ENCODE measurements at regions not wholly inside any gene's neighbourhood (a gene's known extent, or its start where the extent isn't known, plus 50 kb on each side); places are given as distances from the start of the nearest gene placed in this dataset.
"Not testable (repeated sequence)": the region's sequence is repeated elsewhere in the genome, so short reads cannot be mapped to it uniquely, and the experiment has no call there.

DNA sequence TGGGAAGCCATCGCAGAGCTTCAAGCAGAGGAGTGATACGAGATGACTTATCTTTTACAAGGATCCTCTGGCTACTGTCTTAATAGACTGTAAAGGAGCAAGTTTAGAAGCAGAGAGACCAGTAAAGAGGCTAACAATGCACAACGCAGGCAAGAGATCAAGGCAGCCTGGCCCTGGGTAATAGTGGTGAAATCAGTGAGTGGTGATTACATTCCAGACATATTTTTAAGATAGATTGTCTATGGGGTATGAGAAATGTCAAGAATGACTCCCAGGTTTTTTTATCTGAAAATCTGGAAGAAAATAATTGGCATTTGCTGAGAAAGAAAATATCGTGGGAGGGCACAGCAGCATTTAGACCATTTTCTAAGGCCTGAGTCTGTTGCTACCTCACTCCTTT is 213.6 kb upstream of the HTR1E start:
- TF ChIP-seq, protein P1, sequence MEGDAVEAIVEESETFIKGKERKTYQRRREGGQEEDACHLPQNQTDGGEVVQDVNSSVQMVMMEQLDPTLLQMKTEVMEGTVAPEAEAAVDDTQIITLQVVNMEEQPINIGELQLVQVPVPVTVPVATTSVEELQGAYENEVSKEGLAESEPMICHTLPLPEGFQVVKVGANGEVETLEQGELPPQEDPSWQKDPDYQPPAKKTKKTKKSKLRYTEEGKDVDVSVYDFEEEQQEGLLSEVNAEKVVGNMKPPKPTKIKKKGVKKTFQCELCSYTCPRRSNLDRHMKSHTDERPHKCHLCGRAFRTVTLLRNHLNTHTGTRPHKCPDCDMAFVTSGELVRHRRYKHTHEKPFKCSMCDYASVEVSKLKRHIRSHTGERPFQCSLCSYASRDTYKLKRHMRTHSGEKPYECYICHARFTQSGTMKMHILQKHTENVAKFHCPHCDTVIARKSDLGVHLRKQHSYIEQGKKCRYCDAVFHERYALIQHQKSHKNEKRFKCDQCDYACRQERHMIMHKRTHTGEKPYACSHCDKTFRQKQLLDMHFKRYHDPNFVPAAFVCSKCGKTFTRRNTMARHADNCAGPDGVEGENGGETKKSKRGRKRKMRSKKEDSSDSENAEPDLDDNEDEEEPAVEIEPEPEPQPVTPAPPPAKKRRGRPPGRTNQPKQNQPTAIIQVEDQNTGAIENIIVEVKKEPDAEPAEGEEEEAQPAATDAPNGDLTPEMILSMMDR (IDR thresholded peaks at IDR 0.05; ENCODE audit: control insufficient read depth, insufficient read depth, low read depth, low read length, missing control alignments) = no peak
- H3K4me3 ChIP-seq (ENCODE audit: control insufficient read depth, low read depth, low read length) = no peak overlapping the region
- no peak for DNase-seq (ENCODE audit: low read depth)

DNA sequence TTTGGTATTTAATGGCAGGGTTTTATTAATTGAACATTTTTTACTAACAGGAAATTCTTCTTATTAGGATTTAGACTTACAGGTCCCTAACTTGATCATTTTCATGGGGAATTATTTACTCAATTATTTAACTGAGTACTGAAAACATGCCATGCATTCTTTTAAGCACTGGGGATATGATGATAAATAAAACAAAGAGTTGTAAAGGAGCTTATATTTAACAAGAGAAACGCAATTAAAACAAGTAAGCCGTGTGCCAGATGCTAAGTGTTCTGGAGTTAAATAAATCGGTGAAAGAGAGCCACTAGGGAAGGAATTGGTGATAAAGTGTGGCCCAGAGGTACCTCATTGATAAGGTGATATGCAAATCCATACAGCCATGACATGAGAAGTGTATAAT is 214.2 kb upstream of the HTR1E start:
- H3K4me3 ChIP-seq (ENCODE audit: control insufficient read depth, low read depth, low read length) = no peak overlapping the region
- no peak for DNase-seq (ENCODE audit: low read depth)
- TF ChIP-seq, protein P1 (IDR thresholded peaks at IDR 0.05; ENCODE audit: control insufficient read depth, insufficient read depth, low read depth, low read length, missing control alignments) = no peak

DNA sequence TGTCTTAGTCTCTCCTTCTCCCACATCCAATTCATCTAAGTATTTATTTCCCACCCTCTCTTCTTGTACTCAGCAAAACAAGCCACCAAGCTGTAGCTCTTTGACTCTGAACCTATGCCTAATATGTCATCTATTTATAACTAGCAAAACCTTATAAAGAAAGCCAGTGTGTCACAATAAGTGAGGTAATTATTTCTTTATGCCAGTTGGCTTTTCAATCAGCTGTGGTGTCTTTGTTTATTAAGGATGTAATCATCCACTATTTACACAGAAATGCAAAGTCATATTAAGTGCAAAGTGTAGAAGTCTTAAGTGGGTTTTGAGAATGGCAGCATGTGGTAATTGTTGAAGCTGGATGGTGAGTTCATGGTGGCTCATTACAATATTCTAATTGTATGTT is 215.2 kb upstream of the HTR1E start:
- TF ChIP-seq, protein P1 (IDR thresholded peaks at IDR 0.05; ENCODE audit: control insufficient read depth, insufficient read depth, low read depth, low read length, missing control alignments) = no peak
- no peak for DNase-seq (ENCODE audit: low read depth)
- no peak overlapping the region for H3K4me3 ChIP-seq (ENCODE audit: control insufficient read depth, low read depth, low read length)

DNA sequence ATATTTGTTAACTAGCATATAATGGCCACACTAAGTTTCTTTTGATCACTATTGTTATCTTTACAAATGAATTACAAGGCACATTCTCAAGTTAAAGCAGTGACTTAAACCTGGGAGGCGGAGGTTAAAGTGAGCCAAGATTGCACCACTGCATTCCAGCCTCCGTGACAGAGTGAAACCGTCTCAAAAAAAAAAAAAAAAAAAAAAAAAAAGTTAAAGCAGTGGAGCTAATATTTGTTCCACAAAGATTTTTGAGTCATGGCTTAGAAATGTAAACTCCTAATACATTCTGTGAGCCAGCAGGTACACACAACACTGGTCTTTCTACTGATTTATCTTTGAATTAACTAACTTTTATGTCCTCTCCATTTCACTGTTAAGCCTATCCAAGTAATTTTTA is 221.7 kb upstream of the HTR1E start:
- DNase-seq (ENCODE audit: low read depth) = no peak
- H3K4me3 ChIP-seq (ENCODE audit: control insufficient read depth, low read depth, low read length) = no peak overlapping the region
- TF ChIP-seq, protein P1 (IDR thresholded peaks at IDR 0.05; ENCODE audit: control insufficient read depth, insufficient read depth, low read depth, low read length, missing control alignments) = no peak

DNA sequence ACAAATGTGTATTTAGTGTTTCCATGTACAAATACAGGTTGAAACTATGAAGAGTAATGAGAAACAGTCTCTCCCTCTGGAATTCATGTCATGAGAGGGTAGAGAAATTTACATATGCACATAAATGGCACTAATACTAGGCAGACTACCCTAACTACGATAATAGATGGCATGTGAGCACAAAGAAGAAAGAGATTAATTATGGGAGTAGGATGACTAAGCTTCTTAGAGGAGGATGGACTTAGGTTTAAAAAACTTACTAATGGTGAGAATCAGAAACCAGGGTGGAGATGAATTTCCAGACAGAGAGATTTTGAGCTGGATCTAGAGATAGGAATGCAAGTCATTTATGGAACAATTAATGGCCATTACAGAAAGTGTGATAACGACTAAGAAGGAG is 225.3 kb upstream of the HTR1E start:
- no peak overlapping the region for H3K4me3 ChIP-seq (ENCODE audit: control insufficient read depth, low read depth, low read length)
- TF ChIP-seq, protein P1 (IDR thresholded peaks at IDR 0.05; ENCODE audit: control insufficient read depth, insufficient read depth, low read depth, low read length, missing control alignments) = no peak
- DNase-seq (ENCODE audit: low read depth) = no peak

DNA sequence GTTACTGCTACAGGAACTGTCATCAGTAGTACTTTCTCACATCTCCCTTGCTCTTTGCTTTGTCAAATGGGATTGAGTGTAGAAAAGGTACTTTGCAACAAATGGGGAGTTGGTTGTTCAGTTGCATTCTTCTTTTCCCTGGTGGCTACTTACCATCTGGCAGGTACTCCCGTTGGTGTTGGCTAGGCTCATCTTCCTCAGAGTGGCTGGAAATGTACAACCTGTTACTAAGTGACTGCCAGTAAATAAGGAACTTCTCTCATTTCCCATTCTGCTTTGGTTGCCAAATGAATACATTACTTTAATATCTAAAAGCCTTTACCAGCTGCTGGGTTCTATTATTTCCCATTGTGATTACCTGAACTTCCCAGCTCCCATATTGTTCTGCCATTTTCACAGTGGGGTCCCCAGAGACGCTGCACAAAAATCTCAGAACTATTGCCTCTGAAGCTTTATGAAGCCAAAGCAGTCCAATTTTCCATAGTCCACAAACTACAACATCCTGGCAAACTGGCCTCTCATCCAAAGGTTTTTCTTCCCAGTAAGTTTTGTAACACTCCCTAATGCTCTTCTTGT is 229.7 kb upstream of the HTR1E start:
- no peak for DNase-seq (ENCODE audit: low read depth)
- TF ChIP-seq, protein P1 (IDR thresholded peaks at IDR 0.05; ENCODE audit: control insufficient read depth, insufficient read depth, low read depth, low read length, missing control alignments) = no peak
- no peak overlapping the region for H3K4me3 ChIP-seq (ENCODE audit: control insufficient read depth, low read depth, low read length)

DNA sequence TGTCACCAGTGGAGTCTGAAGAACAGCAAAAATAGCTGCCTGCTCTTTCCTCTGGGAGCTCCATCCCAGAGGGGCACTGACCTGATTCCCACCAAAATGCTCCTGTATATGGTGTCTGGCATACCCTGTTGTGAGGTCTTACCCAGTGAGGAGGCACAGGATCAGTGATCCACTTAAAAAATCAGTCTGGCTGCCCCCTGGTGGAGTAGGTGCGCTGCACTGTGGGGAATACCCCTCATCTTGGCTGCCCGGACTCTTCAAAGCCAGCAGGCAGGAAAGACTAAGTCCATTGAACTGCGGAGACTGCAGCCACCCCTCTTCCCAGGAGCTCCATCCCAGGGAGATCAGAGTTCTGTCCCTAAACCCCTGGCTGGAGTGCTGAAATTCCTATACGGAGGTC is 230.9 kb upstream of the HTR1E start:
- TF ChIP-seq, protein P1 (IDR thresholded peaks at IDR 0.05; ENCODE audit: control insufficient read depth, insufficient read depth, low read depth, low read length, missing control alignments) = no peak
- H3K4me3 ChIP-seq (ENCODE audit: control insufficient read depth, low read depth, low read length) = no peak overlapping the region
- no peak for DNase-seq (ENCODE audit: low read depth)

DNA sequence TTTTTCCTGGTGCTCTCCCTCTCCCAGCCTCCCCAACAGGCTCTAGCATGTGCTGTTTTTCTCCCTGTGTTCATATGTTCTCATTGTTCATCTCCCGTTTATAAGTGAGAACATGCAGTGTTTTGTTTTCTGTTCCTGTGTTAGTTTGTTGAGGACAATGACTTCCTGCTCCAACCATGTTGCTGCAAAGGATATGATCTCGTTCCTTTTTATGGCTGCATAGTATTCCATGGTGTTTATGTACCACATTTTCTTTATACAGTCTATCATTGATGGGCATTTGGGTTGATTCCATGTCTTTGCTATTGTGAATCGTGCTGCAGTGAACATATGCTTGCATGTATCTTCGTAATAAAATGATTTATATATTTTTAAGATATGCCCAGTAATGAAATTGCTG is 236.1 kb upstream of the HTR1E start:
- not testable (repeated sequence) for H3K4me3 ChIP-seq (ENCODE audit: control insufficient read depth, low read depth, low read length); DNase-seq (ENCODE audit: low read depth)

All from AG09309 (cell line).